GM19438 (cell line): ENCODE measurements at regions not wholly inside any gene's neighbourhood (a gene's known extent, or its start where the extent isn't known, plus 50 kb on each side); places are given as distances from the start of the nearest gene placed in this dataset.
A peak's percentile ranks its signal among the peaks of the same experiment; 100 is the strongest.

Source experiments
- ATAC-seq: cut with Tn5 transposase; IDR thresholded peaks from one replicate; pipeline ENCODE4 v1.9.1; 2021; ENCODE audit warnings: low read depth; ENCODE audit not compliant: unreplicated experiment

- no peak for ATAC-seq
Measured at GRCh38 chr1:170863621-170864020, 71.7 kb upstream of the MROH9 start.

GRCh38 chr1:170864238-170864637 is 71.1 kb upstream of the MROH9 start:
- ATAC-seq, result no peak

GRCh38 chr1:170864876-170865538 is 70.3 kb upstream of the MROH9 start:
- ATAC-seq, result no peak

GRCh38 chr1:170866646-170867045 is 68.7 kb upstream of the MROH9 start:
- ATAC-seq, result no peak

- no peak for ATAC-seq
Measured at GRCh38 chr1:170871868-170872267, 63.5 kb upstream of the MROH9 start.

GRCh38 chr1:170872663-170873062 is 62.7 kb upstream of the MROH9 start:
- ATAC-seq, result peak; percentile 79

- no peak for ATAC-seq
Measured at GRCh38 chr1:170874671-170875070, 60.7 kb upstream of the MROH9 start.

GRCh38 chr1:170881268-170882265 is 53.8 kb upstream of the MROH9 start:
- ATAC-seq, result no peak
